HepG2 (cell line): ENCODE measurements at regions not wholly inside any gene's neighbourhood (a gene's known extent, or its start where the extent isn't known, plus 50 kb on each side); places are given as distances from the start of the nearest gene placed in this dataset.

Experiments
- SALL1 ChIP-seq: sonication (generic); formaldehyde crosslinking; IDR thresholded peaks from 2 replicates; pipeline ENCODE4 v1.8.0; 2022; ENCODE audit warnings: mild to moderate bottlenecking, missing genetic modification reagents
- TF ChIP-seq, protein P1 (sequence below): sonication (generic); formaldehyde crosslinking; IDR thresholded peaks from 2 replicates; pipeline ENCODE4 v1.4.0; 2020; ENCODE audit warnings: missing genetic modification reagents

DNA sequence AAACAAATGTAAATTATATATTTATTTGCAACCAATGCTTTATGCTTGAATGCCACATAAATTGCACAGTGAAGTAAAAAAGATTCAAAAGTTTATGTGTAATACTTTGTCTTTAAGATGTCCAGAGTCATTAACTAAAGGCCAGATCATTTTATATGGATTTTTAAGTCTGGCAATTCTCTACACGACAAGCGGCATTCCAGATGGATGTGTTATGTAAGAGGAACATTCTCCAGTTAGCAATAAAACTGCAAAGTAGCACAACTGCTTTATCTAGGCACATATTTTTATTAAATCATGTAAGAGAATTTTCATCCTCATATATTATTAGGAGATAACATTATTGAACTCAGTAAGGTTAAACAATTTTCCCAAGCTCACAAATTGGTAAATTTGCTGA lies 1717.7 kb upstream of the SEL1L start:
- TF ChIP-seq, protein P1, sequence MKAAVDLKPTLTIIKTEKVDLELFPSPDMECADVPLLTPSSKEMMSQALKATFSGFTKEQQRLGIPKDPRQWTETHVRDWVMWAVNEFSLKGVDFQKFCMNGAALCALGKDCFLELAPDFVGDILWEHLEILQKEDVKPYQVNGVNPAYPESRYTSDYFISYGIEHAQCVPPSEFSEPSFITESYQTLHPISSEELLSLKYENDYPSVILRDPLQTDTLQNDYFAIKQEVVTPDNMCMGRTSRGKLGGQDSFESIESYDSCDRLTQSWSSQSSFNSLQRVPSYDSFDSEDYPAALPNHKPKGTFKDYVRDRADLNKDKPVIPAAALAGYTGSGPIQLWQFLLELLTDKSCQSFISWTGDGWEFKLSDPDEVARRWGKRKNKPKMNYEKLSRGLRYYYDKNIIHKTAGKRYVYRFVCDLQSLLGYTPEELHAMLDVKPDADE (CRISPR knock-in tag) = no peak
- TF ChIP-seq SALL1 = no peak
